ENCODE measurements at regions not wholly inside any gene's neighbourhood (a gene's known extent, or its start where the extent isn't known, plus 50 kb on each side); places are given as distances from the start of the nearest gene placed in this dataset.

DNA sequence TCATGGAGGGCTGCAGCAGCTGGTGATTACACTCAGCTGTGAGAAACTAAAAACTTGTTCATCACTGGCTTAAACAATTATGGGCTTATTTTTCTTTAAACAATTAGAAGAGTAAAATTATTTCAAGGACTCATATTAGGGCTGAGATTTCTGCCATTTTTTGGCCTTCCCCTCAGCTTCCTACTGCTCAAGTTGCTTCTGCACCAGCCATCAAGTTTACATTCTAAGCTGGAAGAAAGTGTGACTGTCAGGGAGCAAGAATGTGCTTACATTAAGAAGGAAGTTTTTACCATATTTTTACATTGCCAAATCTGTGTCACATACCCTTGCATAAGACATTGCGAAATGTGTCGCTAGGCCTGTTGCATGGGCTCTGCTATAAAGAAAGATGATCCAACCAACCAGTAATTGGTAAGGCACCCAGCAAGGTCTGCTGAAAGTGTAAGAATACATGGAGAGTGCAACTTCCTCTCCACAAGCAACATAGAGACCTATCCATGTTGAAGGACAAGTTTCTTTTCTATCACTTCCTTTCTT, 260.3 kb upstream of the CDH10 start:
- TF ChIP-seq, protein P1, sequence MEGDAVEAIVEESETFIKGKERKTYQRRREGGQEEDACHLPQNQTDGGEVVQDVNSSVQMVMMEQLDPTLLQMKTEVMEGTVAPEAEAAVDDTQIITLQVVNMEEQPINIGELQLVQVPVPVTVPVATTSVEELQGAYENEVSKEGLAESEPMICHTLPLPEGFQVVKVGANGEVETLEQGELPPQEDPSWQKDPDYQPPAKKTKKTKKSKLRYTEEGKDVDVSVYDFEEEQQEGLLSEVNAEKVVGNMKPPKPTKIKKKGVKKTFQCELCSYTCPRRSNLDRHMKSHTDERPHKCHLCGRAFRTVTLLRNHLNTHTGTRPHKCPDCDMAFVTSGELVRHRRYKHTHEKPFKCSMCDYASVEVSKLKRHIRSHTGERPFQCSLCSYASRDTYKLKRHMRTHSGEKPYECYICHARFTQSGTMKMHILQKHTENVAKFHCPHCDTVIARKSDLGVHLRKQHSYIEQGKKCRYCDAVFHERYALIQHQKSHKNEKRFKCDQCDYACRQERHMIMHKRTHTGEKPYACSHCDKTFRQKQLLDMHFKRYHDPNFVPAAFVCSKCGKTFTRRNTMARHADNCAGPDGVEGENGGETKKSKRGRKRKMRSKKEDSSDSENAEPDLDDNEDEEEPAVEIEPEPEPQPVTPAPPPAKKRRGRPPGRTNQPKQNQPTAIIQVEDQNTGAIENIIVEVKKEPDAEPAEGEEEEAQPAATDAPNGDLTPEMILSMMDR (conservative IDR thresholded peaks at IDR 0.05) = no peak
- Mint-ChIP-seq H3K27ac (ENCODE audit: unreplicated experiment) (no peak overlapping the region), H3K4me1 (no peaks in the 10 kb centered on the region), H3K9me3 (no peaks in the 10 kb centered on the region), H3K4me3 (no peak overlapping the region), H3K36me3 (ENCODE audit: low read depth) (no peaks in the 10 kb centered on the region), H3K27me3 (ENCODE audit: low read depth) (no peaks in the 10 kb centered on the region)
- DNase-seq (ENCODE audit: low read depth, low spot score) = no peak

DNA sequence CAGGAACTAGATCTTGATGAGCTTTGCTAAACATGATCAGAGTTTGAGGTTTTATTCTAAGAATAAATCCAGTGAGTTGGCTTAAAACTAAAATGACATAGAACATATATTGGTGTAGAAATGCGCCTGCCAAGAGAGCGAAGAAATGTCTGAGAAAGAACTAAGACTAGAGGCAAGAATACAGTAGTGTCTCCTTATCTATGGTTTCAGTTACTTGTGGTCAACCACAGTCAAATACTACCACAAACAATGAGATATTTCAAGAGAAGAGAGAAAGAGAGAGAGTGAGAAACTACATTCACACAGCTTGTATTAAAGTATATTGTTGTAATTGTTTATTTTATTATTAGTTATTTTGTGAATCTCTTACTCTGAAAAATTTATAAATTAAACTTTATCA, 254.4 kb upstream of the CDH10 start:
- TF ChIP-seq, protein P1 (conservative IDR thresholded peaks at IDR 0.05) = no peak
- Mint-ChIP-seq H3K36me3 (ENCODE audit: low read depth) (no peaks in the 10 kb centered on the region), H3K27ac (ENCODE audit: unreplicated experiment) (no peak overlapping the region), H3K27me3 (ENCODE audit: low read depth) (no peaks in the 10 kb centered on the region), H3K4me1 (no peaks in the 10 kb centered on the region), H3K9me3 (no peaks in the 10 kb centered on the region), H3K4me3 (no peak overlapping the region)
- DNase-seq (ENCODE audit: low read depth, low spot score) = no peak

DNA sequence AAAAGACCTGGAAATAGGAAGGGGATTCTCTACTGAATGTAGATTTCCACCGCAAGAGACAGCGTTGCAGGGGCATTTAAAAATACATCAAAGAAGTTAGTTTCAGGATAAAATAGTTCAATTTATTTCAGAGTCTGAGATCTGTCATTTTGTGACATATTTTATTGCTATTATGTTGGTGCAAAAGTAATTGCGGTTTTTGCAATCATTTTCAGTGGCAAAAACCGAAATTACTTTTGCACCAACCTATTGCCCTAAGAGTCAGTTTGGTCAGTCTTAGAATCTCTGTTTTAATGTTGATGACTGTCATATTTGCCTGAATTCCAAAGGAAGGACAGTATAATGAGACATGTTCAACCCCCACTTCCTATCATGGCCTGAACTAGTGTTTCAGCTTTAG, 219.5 kb upstream of the CDH10 start:
- no peaks in the 10 kb centered on the region for H3K36me3 Mint-ChIP-seq (ENCODE audit: low read depth)
- H3K4me1 Mint-ChIP-seq = peaks cover 6% of the 10 kb centered on the region
- no peak overlapping the region for H3K4me3 Mint-ChIP-seq
- H3K27ac Mint-ChIP-seq (ENCODE audit: unreplicated experiment) = no peak overlapping the region
- H3K27me3 Mint-ChIP-seq (ENCODE audit: low read depth) = no peaks in the 10 kb centered on the region
- no peak for DNase-seq (ENCODE audit: low read depth, low spot score)
- H3K9me3 Mint-ChIP-seq = no peaks in the 10 kb centered on the region
- TF ChIP-seq, protein P1 (conservative IDR thresholded peaks at IDR 0.05) = no peak

DNA sequence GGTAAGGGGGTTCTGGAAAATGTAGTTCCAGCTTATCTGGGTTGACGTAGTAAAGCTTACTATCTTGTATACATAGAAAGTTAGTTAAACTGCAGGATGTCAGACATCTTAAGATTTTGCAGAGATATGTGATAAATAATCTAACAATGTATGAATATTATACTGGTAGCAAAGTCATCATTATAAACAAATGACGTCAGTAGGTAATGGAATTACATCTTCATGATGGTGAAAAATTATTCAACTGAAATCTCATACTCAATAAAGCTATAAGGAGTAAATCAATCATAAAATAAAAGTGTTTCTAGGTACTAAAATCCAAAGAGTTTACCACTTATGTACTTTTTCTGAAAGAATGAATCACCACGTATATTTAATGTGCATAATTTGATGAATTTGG, 217.3 kb upstream of the CDH10 start:
- Mint-ChIP-seq H3K9me3 (no peaks in the 10 kb centered on the region), H3K4me3 (no peak overlapping the region), H3K27me3 (ENCODE audit: low read depth) (no peaks in the 10 kb centered on the region), H3K36me3 (ENCODE audit: low read depth) (no peaks in the 10 kb centered on the region), H3K4me1 (no peaks in the 10 kb centered on the region), H3K27ac (ENCODE audit: unreplicated experiment) (no peak overlapping the region)
- DNase-seq (ENCODE audit: low read depth, low spot score) = no peak
- TF ChIP-seq, protein P1 (conservative IDR thresholded peaks at IDR 0.05) = no peak

DNA sequence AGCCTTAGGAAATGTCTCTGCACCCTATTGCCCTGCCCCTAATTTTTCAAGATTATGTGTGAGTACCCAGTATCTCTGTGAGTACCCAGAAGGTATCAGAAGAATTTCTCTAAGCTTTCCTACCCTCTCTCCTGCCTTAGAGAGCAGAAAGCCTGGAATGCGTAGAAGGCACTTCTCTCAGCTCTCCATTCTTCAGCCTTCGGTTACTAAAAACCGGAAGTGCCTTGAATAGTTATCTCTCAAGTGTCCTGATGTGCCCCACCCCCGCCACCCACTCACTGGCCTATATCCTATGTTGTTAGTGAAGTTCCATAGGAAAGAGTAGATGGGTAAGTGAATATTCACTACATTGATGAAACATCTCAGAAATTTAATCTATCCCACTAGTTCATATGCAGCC, 210.7 kb upstream of the CDH10 start:
- H3K27me3 Mint-ChIP-seq (ENCODE audit: low read depth) = no peaks in the 10 kb centered on the region
- TF ChIP-seq, protein P1 (conservative IDR thresholded peaks at IDR 0.05) = no peak
- no peak overlapping the region for H3K4me3 Mint-ChIP-seq
- DNase-seq (ENCODE audit: low read depth, low spot score) = no peak
- H3K4me1 Mint-ChIP-seq = no peaks in the 10 kb centered on the region
- no peaks in the 10 kb centered on the region for H3K36me3 Mint-ChIP-seq (ENCODE audit: low read depth)
- no peak overlapping the region for H3K27ac Mint-ChIP-seq (ENCODE audit: unreplicated experiment)
- peaks cover 6% of the 10 kb centered on the region for H3K9me3 Mint-ChIP-seq

DNA sequence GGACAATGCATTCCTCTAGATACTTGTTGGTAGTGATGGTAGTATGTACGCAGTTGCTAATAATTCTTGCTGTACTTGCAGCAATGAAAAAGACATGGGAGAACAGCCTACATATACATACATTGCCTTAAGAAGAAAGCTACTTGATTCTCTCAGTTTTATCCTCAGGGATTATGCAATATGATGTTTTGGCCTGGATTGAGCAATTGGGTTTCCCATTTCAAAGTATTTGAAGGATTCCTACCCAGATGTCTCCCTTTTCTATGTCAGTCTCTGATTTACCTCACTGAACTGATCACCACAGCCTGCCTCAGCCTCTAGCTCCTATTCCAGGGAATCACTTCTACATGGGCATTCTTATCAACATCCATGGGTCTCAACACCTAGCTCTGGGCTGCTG, 210.1 kb upstream of the CDH10 start:
- Mint-ChIP-seq H3K36me3 (ENCODE audit: low read depth) (no peaks in the 10 kb centered on the region), H3K27me3 (ENCODE audit: low read depth) (no peaks in the 10 kb centered on the region), H3K9me3 (peaks cover 6% of the 10 kb centered on the region), H3K4me3 (no peak overlapping the region), H3K27ac (ENCODE audit: unreplicated experiment) (no peak overlapping the region), H3K4me1 (no peaks in the 10 kb centered on the region)
- no peak for DNase-seq (ENCODE audit: low read depth, low spot score)
- TF ChIP-seq, protein P1 (conservative IDR thresholded peaks at IDR 0.05) = no peak

Data from neural crest cell (in vitro differentiated cells).